ENCODE measurements at regions not wholly inside any gene's neighbourhood (a gene's known extent, or its start where the extent isn't known, plus 50 kb on each side); places are given as distances from the start of the nearest gene placed in this dataset.

DNA sequence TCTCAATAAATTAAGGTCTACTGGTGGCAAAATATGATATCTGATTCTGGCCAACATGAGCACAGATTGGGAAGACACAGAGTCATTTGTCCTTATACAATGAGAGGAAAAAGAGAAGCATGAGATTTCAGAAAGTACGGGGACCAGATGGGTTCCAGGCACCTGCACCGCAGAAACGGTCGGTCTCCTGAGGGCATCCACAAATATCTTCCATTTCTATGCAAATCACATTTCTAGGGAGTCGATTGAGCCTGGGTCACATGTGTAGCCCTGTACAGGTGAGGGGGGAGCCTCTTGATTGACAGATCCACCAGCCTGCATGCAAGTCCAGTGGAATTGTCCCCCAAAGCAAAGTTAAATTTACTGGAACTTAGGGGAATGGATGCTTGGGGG lies 415.6 kb downstream of the NPHP4 start:
- TF ChIP-seq POLR2A (IDR thresholded peaks at IDR 0.05), result no peak
- TF ChIP-seq, protein P1, sequence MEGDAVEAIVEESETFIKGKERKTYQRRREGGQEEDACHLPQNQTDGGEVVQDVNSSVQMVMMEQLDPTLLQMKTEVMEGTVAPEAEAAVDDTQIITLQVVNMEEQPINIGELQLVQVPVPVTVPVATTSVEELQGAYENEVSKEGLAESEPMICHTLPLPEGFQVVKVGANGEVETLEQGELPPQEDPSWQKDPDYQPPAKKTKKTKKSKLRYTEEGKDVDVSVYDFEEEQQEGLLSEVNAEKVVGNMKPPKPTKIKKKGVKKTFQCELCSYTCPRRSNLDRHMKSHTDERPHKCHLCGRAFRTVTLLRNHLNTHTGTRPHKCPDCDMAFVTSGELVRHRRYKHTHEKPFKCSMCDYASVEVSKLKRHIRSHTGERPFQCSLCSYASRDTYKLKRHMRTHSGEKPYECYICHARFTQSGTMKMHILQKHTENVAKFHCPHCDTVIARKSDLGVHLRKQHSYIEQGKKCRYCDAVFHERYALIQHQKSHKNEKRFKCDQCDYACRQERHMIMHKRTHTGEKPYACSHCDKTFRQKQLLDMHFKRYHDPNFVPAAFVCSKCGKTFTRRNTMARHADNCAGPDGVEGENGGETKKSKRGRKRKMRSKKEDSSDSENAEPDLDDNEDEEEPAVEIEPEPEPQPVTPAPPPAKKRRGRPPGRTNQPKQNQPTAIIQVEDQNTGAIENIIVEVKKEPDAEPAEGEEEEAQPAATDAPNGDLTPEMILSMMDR (IDR thresholded peaks at IDR 0.05), result no peak
